IMR-90 (cell line): ENCODE measurements at regions not wholly inside any gene's neighbourhood (a gene's known extent, or its start where the extent isn't known, plus 50 kb on each side); places are given as distances from the start of the nearest gene placed in this dataset.

ENCODE experiments used
- ATAC-seq: fragments of 200-7000 bp; cut with Tn5 transposase; 2 replicates; pipeline ENCODE4 v1.9.1; 2020; ENCODE audit warnings: low read depth, mild to moderate bottlenecking, moderate library complexity
- BruUV-seq: library from RNA; stranded (reverse); fragments of 400-500 nt; replicated peaks from 2 replicates; lab custom pipeline; 2021; lab: Mats Ljungman, UMichigan
- CTCF ChIA-PET: fragments of 300-600 bp; formaldehyde crosslinking; extraction: SDS; loops from one replicate; lab custom pipeline; 2021; ENCODE audit warnings: antibody characterized with exemption; lab: Yijun Ruan, JAX
- POLR2A ChIA-PET: fragments of 300-600 bp; sonication (Branson Sonifier 250); formaldehyde crosslinking; loops from one replicate; lab custom pipeline; 2022; ENCODE audit warnings: antibody characterized with exemption; ENCODE audit not compliant: unreplicated experiment; lab: Charles Lee
- DNase-seq: peaks from one replicate; pipeline ENCODE4 v3.0.0; 2013
- H2AFZ ChIP-seq: replicated peaks from 2 replicates; pipeline ENCODE3; 2013; ENCODE audit warnings: low read length, mild to moderate bottlenecking; ENCODE audit not compliant: poor library complexity
- H2AK5ac ChIP-seq: 2 replicates; pipeline ENCODE4 v1.6.1; 2013; ENCODE audit warnings: low read depth, low read length, inconsistent platforms
- H2AK9ac ChIP-seq: replicated peaks from 2 replicates; pipeline ENCODE3; 2013; ENCODE audit warnings: mild to moderate bottlenecking, low read depth, low read length, moderate library complexity; ENCODE audit not compliant: poor library complexity
- H2BK120ac ChIP-seq: 2 replicates; pipeline ENCODE4 v1.6.1; 2013; ENCODE audit warnings: low read depth, low read length, inconsistent platforms
- H2BK15ac ChIP-seq: 3 replicates; pipeline ENCODE4 v1.6.1; 2013; ENCODE audit warnings: low read depth, low read length, inconsistent platforms
- H2BK20ac ChIP-seq: 2 replicates; pipeline ENCODE4 v1.6.1; 2013; ENCODE audit warnings: low read depth, mild to moderate bottlenecking, inconsistent platforms, low read length, moderate library complexity
- H2BK5ac ChIP-seq: 2 replicates; pipeline ENCODE4 v1.6.1; 2013; ENCODE audit warnings: mild to moderate bottlenecking, low read depth, low read length, inconsistent platforms; ENCODE audit not compliant: poor library complexity, severe bottlenecking
- H3K14ac ChIP-seq: replicated peaks from 2 replicates; pipeline ENCODE4 v1.6.1; 2013; ENCODE audit warnings: low read depth, low read length, inconsistent platforms
- H3K18ac ChIP-seq: 2 replicates; pipeline ENCODE4 v1.6.1; 2013; ENCODE audit warnings: low read depth, low read length, control low read depth
- H3K23ac ChIP-seq: 2 replicates; pipeline ENCODE4 v1.6.1; 2013; ENCODE audit warnings: low read depth, low read length, inconsistent platforms
- H3K27ac ChIP-seq: 2 replicates; pipeline ENCODE4 v1.5.1; 2013; ENCODE audit warnings: mild to moderate bottlenecking, control low read depth, low read length; ENCODE audit not compliant: insufficient read depth
- H3K27me3 ChIP-seq: 2 replicates; pipeline ENCODE4 v1.6.1; 2013; ENCODE audit warnings: low read length; ENCODE audit not compliant: control insufficient read depth, insufficient read depth
- H3K36me3 ChIP-seq: 2 replicates; pipeline ENCODE4 v1.6.1; 2013; ENCODE audit warnings: low read length, mixed read lengths; ENCODE audit not compliant: control insufficient read depth, insufficient read depth
- H3K4ac ChIP-seq: 2 replicates; pipeline ENCODE4 v1.6.1; 2013; ENCODE audit warnings: low read depth, low read length, inconsistent platforms
- H3K4me1 ChIP-seq: 2 replicates; pipeline ENCODE4 v1.6.1; 2013; ENCODE audit warnings: low read length, mixed read lengths; ENCODE audit not compliant: control insufficient read depth, insufficient read depth
- H3K4me2 ChIP-seq: 2 replicates; pipeline ENCODE4 v1.6.1; 2013; ENCODE audit warnings: low read depth, mild to moderate bottlenecking, control low read depth, low read length, moderate library complexity
- H3K4me3 ChIP-seq: 2 replicates; pipeline ENCODE4 v1.5.1; 2013; ENCODE audit warnings: low read depth, mild to moderate bottlenecking, control low read depth, low read length, moderate library complexity; ENCODE audit not compliant: insufficient read depth
- H3K56ac ChIP-seq: 2 replicates; pipeline ENCODE4 v1.6.1; 2013; ENCODE audit warnings: low read length, inconsistent platforms; ENCODE audit not compliant: insufficient read depth; ENCODE audit errors: extremely low read depth
- H3K79me1 ChIP-seq, 2 experiments: 2 replicates each; pipeline ENCODE4 v1.6.1; 2013; ENCODE audit warnings: low read length in 2 of 2, inconsistent platforms in 1 of 2, low read depth in 1 of 2
- H3K9ac ChIP-seq: 2 replicates; pipeline ENCODE4 v1.6.1; 2013; ENCODE audit warnings: low read depth, low read length, control low read depth
- H3K9me1 ChIP-seq: 2 replicates; pipeline ENCODE4 v1.6.1; 2013; ENCODE audit warnings: low read length, inconsistent platforms; ENCODE audit not compliant: insufficient read depth
- H3K9me3 ChIP-seq: 2 replicates; pipeline ENCODE4 v1.6.1; 2013; ENCODE audit warnings: low read length; ENCODE audit not compliant: control insufficient read depth, insufficient read depth
- H4K20me1 ChIP-seq: 2 replicates; pipeline ENCODE4 v1.6.1; 2013; ENCODE audit warnings: low read length, inconsistent platforms; ENCODE audit not compliant: insufficient read depth
- H4K5ac ChIP-seq: 2 replicates; pipeline ENCODE4 v1.6.1; 2013; ENCODE audit warnings: mild to moderate bottlenecking, low read depth, low read length, control low read depth
- H4K8ac ChIP-seq, 2 experiments: 2 replicates each; pipeline ENCODE4 v1.6.1; 2013; ENCODE audit warnings: low read depth in 2 of 2, low read length in 2 of 2, control low read depth in 1 of 2, inconsistent platforms in 1 of 2
- H4K91ac ChIP-seq: 2 replicates; pipeline ENCODE4 v1.6.1; 2013; ENCODE audit warnings: low read depth, low read length, inconsistent platforms; ENCODE audit not compliant: insufficient read depth
- BHLHE40 ChIP-seq: fragments of 150-350 bp; IDR thresholded peaks from 2 replicates; pipeline ENCODE4 v1.6.1; 2016; ENCODE audit warnings: mild to moderate bottlenecking, low read depth, low read length
- CEBPB ChIP-seq: IDR thresholded peaks from 2 replicates; pipeline ENCODE4 v1.6.1; 2012; ENCODE audit warnings: low read depth, low read length, improper control_type of control experiment
- CHD1 ChIP-seq: IDR thresholded peaks from 2 replicates; pipeline ENCODE4 v1.6.1; 2012; ENCODE audit warnings: low read depth, low read length, improper control_type of control experiment
- CTCF ChIP-seq: conservative IDR thresholded peaks from 2 replicates; pipeline ENCODE4 v1.5.1; 2012; ENCODE audit warnings: mild to moderate bottlenecking, low read depth, low read length, improper control_type of control experiment
- ELK1 ChIP-seq: fragments of 150-350 bp; IDR thresholded peaks from 2 replicates; pipeline ENCODE4 v1.6.1; 2016; ENCODE audit warnings: low read depth, mild to moderate bottlenecking, low read length, moderate library complexity, borderline replicate concordance
- FOS ChIP-seq: fragments of 150-350 bp; IDR thresholded peaks from 2 replicates; pipeline ENCODE4 v1.6.1; 2016; ENCODE audit warnings: low read depth, low read length
- MAFK ChIP-seq: IDR thresholded peaks from 2 replicates; pipeline ENCODE4 v1.6.1; 2012; ENCODE audit warnings: low read depth, low read length, improper control_type of control experiment
- MAZ ChIP-seq: IDR thresholded peaks from 2 replicates; pipeline ENCODE4 v1.6.1; 2012; ENCODE audit warnings: low read depth, mild to moderate bottlenecking, low read length, improper control_type of control experiment, moderate library complexity, borderline replicate concordance
- MXI1 ChIP-seq: IDR thresholded peaks from 2 replicates; pipeline ENCODE4 v1.6.1; 2012; ENCODE audit warnings: low read depth, mild to moderate bottlenecking, low read length, moderate library complexity, borderline replicate concordance
- NFE2L2 ChIP-seq: fragments of 150-350 bp; IDR thresholded peaks from 2 replicates; pipeline ENCODE4 v1.6.1; 2016; ENCODE audit warnings: low read depth, mild to moderate bottlenecking, low read length
- POLR2A ChIP-seq: IDR thresholded peaks from 2 replicates; pipeline ENCODE4 v1.6.1; 2012; ENCODE audit warnings: mild to moderate bottlenecking, low read depth, low read length
- RAD21 ChIP-seq: IDR thresholded peaks from 2 replicates; pipeline ENCODE4 v1.6.1; 2012; ENCODE audit warnings: low read length, improper control_type of control experiment
- RCOR1 ChIP-seq: IDR thresholded peaks from 2 replicates; pipeline ENCODE4 v1.6.1; 2012; ENCODE audit warnings: mild to moderate bottlenecking, low read length, improper control_type of control experiment; ENCODE audit not compliant: insufficient replicate concordance
- RFX5 ChIP-seq: IDR thresholded peaks from 2 replicates; pipeline ENCODE4 v1.8.0; 2012; ENCODE audit warnings: low read depth, mild to moderate bottlenecking, low read length, moderate library complexity
- SMC3 ChIP-seq: fragments of 150-350 bp; IDR thresholded peaks from 2 replicates; pipeline ENCODE4 v1.6.1; 2016; ENCODE audit warnings: low read depth, mild to moderate bottlenecking, antibody characterized with exemption, low read length, moderate library complexity
- USF2 ChIP-seq: fragments of 150-350 bp; IDR thresholded peaks from 2 replicates; pipeline ENCODE4 v1.6.1; 2017; ENCODE audit warnings: mild to moderate bottlenecking, antibody characterized with exemption, low read length, low read depth
- WGBS, 2 experiments: methylation state at CpG; one replicate each; pipeline versions ENCODE4 v1.1.5 to v1.1.7; 2013; ENCODE audit warnings: missing lambda C conversion rate in 2 of 2; ENCODE audit not compliant: insufficient read length in 1 of 2; ENCODE audit errors: extremely low coverage in 2 of 2; 5-methylcytosine and 5-hydroxymethylcytosine counted together
- dilution Hi-C: fragments of 300-500 bp; cut with HindIII; formaldehyde crosslinking; loops from one replicate; pipeline ENCODE4 v1.14.3; 2018; ENCODE audit warnings: low sequenced_read_pairs; ENCODE audit not compliant: unreplicated experiment
- in situ Hi-C: fragments of 300-500 bp; cut with MboI; formaldehyde crosslinking; loops from 3 replicates; pipeline ENCODE4 v1.14.3; 2019; ENCODE audit warnings: low sequenced_read_pairs, inconsistent platforms, mixed read lengths
- intact Hi-C: fragments of 100-400 bp; cut with micrococcal nuclease; formaldehyde crosslinking; loops from 2 replicates; pipeline ENCODE4 v1.10.0; 2022

GRCh38 chr20:24040896-24041459, 52.4 kb upstream of the GGTLC1 start:
- no peak overlapping the region for H3K4me3 ChIP-seq
- intact Hi-C loops = no loop called here
- H2BK15ac ChIP-seq = no peak overlapping the region
- no peak overlapping the region for H3K27ac ChIP-seq
- no peak overlapping the region for H4K91ac ChIP-seq
- H2AK5ac ChIP-seq = no peak overlapping the region
- no peak overlapping the region for H2AFZ ChIP-seq
- no peak overlapping the region for H3K18ac ChIP-seq
- ChIA-PET CTCF (no interaction called here), POLR2A (no interaction called here)
- H3K36me3 ChIP-seq = no peaks in the 10 kb centered on the region
- no peak overlapping the region for H2BK120ac ChIP-seq
- no peak overlapping the region for H2BK5ac ChIP-seq
- H3K4me2 ChIP-seq = no peak overlapping the region
- H4K20me1 ChIP-seq = no peaks in the 10 kb centered on the region
- no peak overlapping the region for H2AK9ac ChIP-seq
- ATAC-seq (no peak), DNase-seq (no peak)
- H3K9me1 ChIP-seq = no peaks in the 10 kb centered on the region
- no TSS peak for BruUV-seq
- in situ Hi-C loops = no loop called here
- H2BK20ac ChIP-seq = no peak overlapping the region
- H3K9me3 ChIP-seq = no peaks in the 10 kb centered on the region
- H3K27me3 ChIP-seq = no peaks in the 10 kb centered on the region
- H3K4me1 ChIP-seq = no peaks in the 10 kb centered on the region
- H3K14ac ChIP-seq = no peak overlapping the region
- dilution Hi-C loops = no loop called here
- H3K56ac ChIP-seq = no peak overlapping the region
- H4K8ac ChIP-seq = no peak overlapping the region
- H4K5ac ChIP-seq = no peak overlapping the region
- TF ChIP-seq RFX5 (no peak), FOS (no peak), MAZ (no peak), MXI1 (no peak), CHD1 (no peak), USF2 (no peak), ELK1 (no peak), POLR2A (no peak), BHLHE40 (no peak), NFE2L2 (no peak), MAFK (no peak), SMC3 (no peak), RCOR1 (no peak), CTCF (no peak), CEBPB (no peak), RAD21 (no peak)
- H3K23ac ChIP-seq = no peak overlapping the region
- H3K79me1 ChIP-seq = no peaks in the 10 kb centered on the region
- H3K4ac ChIP-seq = no peak overlapping the region
- no peak overlapping the region for H3K9ac ChIP-seq
- no CpG with 5 or more reads among the region's 1 CpG for WGBS, 2 experiments
